Keratinocyte (primary cell): ENCODE measurements at regions not wholly inside any gene's neighbourhood (a gene's known extent, or its start where the extent isn't known, plus 50 kb on each side); places are given as distances from the start of the nearest gene placed in this dataset.

ENCODE experiments used
- DNase-seq: peaks from one replicate; pipeline ENCODE4 v3.0.0-alpha.2; 2011; ENCODE audit warnings: low read depth, missing footprints, low spot score
- FAIRE-seq: peaks from 2 replicates; lab custom pipeline; 2011; peaks lifted over from hg19 to GRCh38; lab: Jason Lieb, UNC
- H2AFZ ChIP-seq: 2 replicates; pipeline ENCODE4 v1.6.0; 2012; ENCODE audit warnings: low read length, control low read depth, inconsistent platforms; ENCODE audit not compliant: control insufficient read depth
- H3K27ac ChIP-seq: 2 replicates; pipeline ENCODE4 v1.5.1; 2011; ENCODE audit warnings: low read length; ENCODE audit not compliant: control insufficient read depth, insufficient read depth
- H3K27me3 ChIP-seq: 3 replicates; pipeline ENCODE4 v1.6.0; 2011; ENCODE audit warnings: low read length; ENCODE audit not compliant: control insufficient read depth, insufficient read depth; ENCODE audit errors: extremely low read depth
- H3K36me3 ChIP-seq, 2 experiments: 2 replicates in 1 of 2; 3 replicates in 1 of 2; pipeline ENCODE4 v1.5.1; 2011; ENCODE audit warnings: low read length in 2 of 2, mild to moderate bottlenecking in 1 of 2; ENCODE audit not compliant: control insufficient read depth in 2 of 2, insufficient read depth in 2 of 2; ENCODE audit errors: extremely low read depth in 1 of 2
- H3K4me1 ChIP-seq: 3 replicates; pipeline ENCODE4 v1.5.1; 2011; ENCODE audit warnings: low read length; ENCODE audit not compliant: control insufficient read depth, insufficient read depth; ENCODE audit errors: extremely low read depth
- H3K4me2 ChIP-seq: 3 replicates; pipeline ENCODE4 v1.6.0; 2011; ENCODE audit warnings: low read depth, low read length; ENCODE audit not compliant: control insufficient read depth, insufficient read depth; ENCODE audit errors: extremely low read depth
- H3K4me3 ChIP-seq, 3 experiments: fragments of 200-600 bp in 1 of 3; sonication (generic) in 1 of 3; 2 replicates in 2 of 3; 3 replicates in 1 of 3; pipeline ENCODE4 v1.5.1; 2011 to 2016; ENCODE audit warnings: low read length in 3 of 3, mild to moderate bottlenecking in 3 of 3, control low read depth in 2 of 3, inconsistent platforms in 1 of 3, low read depth in 1 of 3, mixed read lengths in 1 of 3, mixed run types in 1 of 3, moderate library complexity in 1 of 3; ENCODE audit not compliant: control insufficient read depth in 2 of 3, insufficient read depth in 2 of 3; ENCODE audit errors: extremely low read depth in 1 of 3
- H3K79me2 ChIP-seq: 2 replicates; pipeline ENCODE4 v1.6.0; 2012; ENCODE audit warnings: low read length; ENCODE audit not compliant: control insufficient read depth, insufficient read depth
- H3K9ac ChIP-seq: 3 replicates; pipeline ENCODE4 v1.6.0; 2011; ENCODE audit warnings: low read length; ENCODE audit not compliant: control insufficient read depth, insufficient read depth; ENCODE audit errors: extremely low read depth
- H3K9me1 ChIP-seq: 3 replicates; pipeline ENCODE4 v1.6.0; 2011; ENCODE audit warnings: low read length; ENCODE audit not compliant: control insufficient read depth, insufficient read depth; ENCODE audit errors: extremely low read depth
- H3K9me3 ChIP-seq: 2 replicates; pipeline ENCODE4 v1.5.1; 2012; ENCODE audit warnings: low read depth, low read length; ENCODE audit not compliant: control insufficient read depth
- H4K20me1 ChIP-seq: 3 replicates; pipeline ENCODE4 v1.6.0; 2011; ENCODE audit warnings: low read length; ENCODE audit not compliant: control insufficient read depth, insufficient read depth; ENCODE audit errors: extremely low read depth
- CTCF ChIP-seq, 3 experiments: IDR thresholded peaks in 1 of 3; conservative IDR thresholded peaks in 1 of 3; optimal IDR thresholded peaks in 1 of 3; 2 replicates in 2 of 3; 3 replicates in 1 of 3; pipeline versions ENCODE3 to v1.5.1; 2011; ENCODE audit warnings: low read length in 3 of 3, mild to moderate bottlenecking in 3 of 3, moderate library complexity in 2 of 3, control low read depth in 1 of 3, inconsistent platforms in 1 of 3; ENCODE audit not compliant: insufficient read depth in 2 of 3; ENCODE audit errors: extremely low read depth in 1 of 3
- EZH2 ChIP-seq: IDR thresholded peaks from one replicate; pipeline ENCODE4 v1.6.1; 2012; ENCODE audit warnings: inconsistent platforms, mild to moderate bottlenecking, low read length, moderate library complexity
- dilution Hi-C: fragments of 300-500 bp; cut with MboI; formaldehyde crosslinking; loops from one replicate; pipeline ENCODE4 v1.7.0; 2020; ENCODE audit warnings: low sequenced_read_pairs; ENCODE audit not compliant: extremely low pct_ligation_motif_present

GRCh38 chr18:40366521-40366920 lies 1588.5 kb upstream of the PIK3C3 start:
- Histone ChIP-seq H3K9ac (no peak overlapping the region), H3K4me2 (no peak overlapping the region), H3K27ac (no peak overlapping the region), H4K20me1 (no peaks in the 10 kb centered on the region), H3K27me3 (no peaks in the 10 kb centered on the region), H3K9me3 (no peaks in the 10 kb centered on the region), H3K79me2 (no peaks in the 10 kb centered on the region), H3K4me1 (peaks cover 8% of the 10 kb centered on the region), H2AFZ (no peak overlapping the region), H3K36me3 (no peaks in the 10 kb centered on the region), H3K9me1 (no peaks in the 10 kb centered on the region), H3K4me3 (no peak overlapping the region)
- DNase-seq (no peak), FAIRE-seq (no peak)
- dilution Hi-C loops = no loop called here
- TF ChIP-seq EZH2 (no peak), CTCF (optimal IDR thresholded peaks at IDR 0.05 in 1 of 3, IDR thresholded peaks at IDR 0.05 in 1 of 3, conservative IDR thresholded peaks at IDR 0.05 in 1 of 3; ENCODE audit: extremely low read depth in 1 of 3, insufficient read depth in 2 of 3, low read length in 3 of 3) (no peak)

GRCh38 chr18:40365526-40365925 lies 1589.5 kb upstream of the PIK3C3 start:
- H4K20me1 ChIP-seq = no peaks in the 10 kb centered on the region
- no peak overlapping the region for H3K9ac ChIP-seq
- no peaks in the 10 kb centered on the region for H3K36me3 ChIP-seq
- H3K27ac ChIP-seq = no peak overlapping the region
- H3K4me1 ChIP-seq = peaks cover 3% of the 10 kb centered on the region
- no peaks in the 10 kb centered on the region for H3K9me1 ChIP-seq
- H3K9me3 ChIP-seq = no peaks in the 10 kb centered on the region
- no peaks in the 10 kb centered on the region for H3K79me2 ChIP-seq
- no peaks in the 10 kb centered on the region for H3K27me3 ChIP-seq
- no peak overlapping the region for H3K4me3 ChIP-seq
- dilution Hi-C loops = no loop called here
- no peak overlapping the region for H2AFZ ChIP-seq
- no peak for TF ChIP-seq CTCF (optimal IDR thresholded peaks at IDR 0.05 in 1 of 3, IDR thresholded peaks at IDR 0.05 in 1 of 3, conservative IDR thresholded peaks at IDR 0.05 in 1 of 3; ENCODE audit: extremely low read depth in 1 of 3, insufficient read depth in 2 of 3, low read length in 3 of 3)
- no peak for TF ChIP-seq EZH2
- DNase-seq = no peak
- FAIRE-seq = no peak
- no peak overlapping the region for H3K4me2 ChIP-seq
